GM13976 (cell line): ENCODE measurements at regions not wholly inside any gene's neighbourhood (a gene's known extent, or its start where the extent isn't known, plus 50 kb on each side); places are given as distances from the start of the nearest gene placed in this dataset.

ENCODE experiments used
- DNase-seq: peaks from one replicate; pipeline ENCODE4 v3.0.0; 2012; ENCODE audit warnings: low spot score
- CTCF ChIP-seq: IDR thresholded peaks from 2 replicates; pipeline ENCODE4 v1.5.1; 2012; ENCODE audit warnings: borderline replicate concordance, mild to moderate bottlenecking; ENCODE audit not compliant: insufficient read depth; ENCODE audit errors: extremely low read depth, missing control alignments, control extremely low read depth
- in situ Hi-C: fragments of 300-500 bp; cut with MboI; formaldehyde crosslinking; loops from one replicate; pipeline ENCODE4 v1.12.0; 2022; ENCODE audit warnings: low sequenced_read_pairs, mixed read lengths, inconsistent platforms; ENCODE audit not compliant: unreplicated experiment

- TF ChIP-seq CTCF = no peak
- in situ Hi-C loops = no loop called here
- DNase-seq = no peak
Observed at GRCh38 chrX:10086676-10087075, 70.1 kb upstream of the CLCN4 start.

- TF ChIP-seq CTCF = no peak
- DNase-seq = no peak
- in situ Hi-C loops = no loop called here
Observed at GRCh38 chrX:10087391-10087790, 69.4 kb upstream of the CLCN4 start.

- in situ Hi-C loops = no loop called here
- no peak for DNase-seq
Observed at GRCh38 chrX:10089378-10089795, 67.4 kb upstream of the CLCN4 start.

GRCh38 chrX:10090319-10090718 is 66.5 kb upstream of the CLCN4 start:
- no peak for TF ChIP-seq CTCF
- in situ Hi-C loops = no loop called here
- DNase-seq = no peak

More at GRCh38 chrX:10089378-10089795, 67.4 kb upstream of the CLCN4 start:
- TF ChIP-seq CTCF = no peak

- TF ChIP-seq CTCF = no peak
- in situ Hi-C loops = no loop called here
- no peak for DNase-seq
Observed at GRCh38 chrX:10095246-10095645, 61.5 kb upstream of the CLCN4 start.

GRCh38 chrX:10095698-10096432 is 60.9 kb upstream of the CLCN4 start:
- in situ Hi-C loops = no loop called here
- no peak for DNase-seq
- no peak for TF ChIP-seq CTCF
